HG02798 (cell line): ENCODE measurements at regions not wholly inside any gene's neighbourhood (a gene's known extent, or its start where the extent isn't known, plus 50 kb on each side); places are given as distances from the start of the nearest gene placed in this dataset.
"Not testable (repeated sequence)": the region's sequence is repeated elsewhere in the genome, so short reads cannot be mapped to it uniquely, and the experiment has no call there.

Source experiments
- ATAC-seq: cut with Tn5 transposase; IDR thresholded peaks from one replicate; pipeline ENCODE4 v1.9.1; 2021; ENCODE audit warnings: mild to moderate bottlenecking; ENCODE audit not compliant: unreplicated experiment, poor library complexity

- no peak for ATAC-seq
These were observed 222.4 kb downstream of the ANTXR2 start for GRCh38 chr4:79850626-79851025.

- no peak for ATAC-seq
These were observed 224.7 kb downstream of the ANTXR2 start for GRCh38 chr4:79848329-79848728.

GRCh38 chr4:79847411-79847810, 225.6 kb downstream of the ANTXR2 start:
- ATAC-seq, result no peak

GRCh38 chr4:79842162-79842561, 230.9 kb downstream of the ANTXR2 start:
- no peak for ATAC-seq

- no peak for ATAC-seq
These were observed 239.2 kb downstream of the ANTXR2 start for GRCh38 chr4:79833857-79834256.

GRCh38 chr4:79831701-79832514, 241.1 kb downstream of the ANTXR2 start:
- no peak for ATAC-seq

GRCh38 chr4:79831119-79831528, 241.9 kb downstream of the ANTXR2 start:
- ATAC-seq, result no peak

- ATAC-seq, result no peak
These were observed 245.7 kb downstream of the ANTXR2 start for GRCh38 chr4:79827283-79827682.

GRCh38 chr4:79823148-79823763, 249.8 kb downstream of the ANTXR2 start:
- no peak for ATAC-seq

- no peak for ATAC-seq
These were observed 252.6 kb downstream of the ANTXR2 start for GRCh38 chr4:79820427-79820826.

- ATAC-seq, result not testable (repeated sequence)
These were observed 265.1 kb downstream of the ANTXR2 start for GRCh38 chr4:79807933-79808332.

- ATAC-seq, result no peak
These were observed 275.0 kb downstream of the ANTXR2 start for GRCh38 chr4:79798047-79798446.

- no peak for ATAC-seq
These were observed 276.1 kb downstream of the ANTXR2 start for GRCh38 chr4:79796948-79797347.

GRCh38 chr4:79788884-79789283, 284.1 kb downstream of the ANTXR2 start:
- ATAC-seq, result no peak

GRCh38 chr4:79780129-79780528, 292.9 kb downstream of the ANTXR2 start:
- ATAC-seq, result no peak

GRCh38 chr4:79772510-79772909, 300.5 kb downstream of the ANTXR2 start:
- no peak for ATAC-seq

- no peak for ATAC-seq
These were observed 308.9 kb downstream of the ANTXR2 start for GRCh38 chr4:79764120-79764519.

GRCh38 chr4:79763486-79764075, 309.4 kb downstream of the ANTXR2 start:
- no peak for ATAC-seq

GRCh38 chr4:79759793-79760192, 313.2 kb downstream of the ANTXR2 start:
- ATAC-seq, result no peak

GRCh38 chr4:79757600-79757999, 315.4 kb downstream of the ANTXR2 start:
- ATAC-seq, result no peak

- no peak for ATAC-seq
These were observed 316.7 kb downstream of the ANTXR2 start for GRCh38 chr4:79756140-79756895.
